HG03460 (cell line): ENCODE measurements at regions not wholly inside any gene's neighbourhood (a gene's known extent, or its start where the extent isn't known, plus 50 kb on each side); places are given as distances from the start of the nearest gene placed in this dataset.
"Not testable (repeated sequence)": the region's sequence is repeated elsewhere in the genome, so short reads cannot be mapped to it uniquely, and the experiment has no call there.

Source experiments
- ATAC-seq: cut with Tn5 transposase; IDR thresholded peaks from one replicate; pipeline ENCODE4 v1.9.1; 2021; ENCODE audit not compliant: unreplicated experiment

DNA sequence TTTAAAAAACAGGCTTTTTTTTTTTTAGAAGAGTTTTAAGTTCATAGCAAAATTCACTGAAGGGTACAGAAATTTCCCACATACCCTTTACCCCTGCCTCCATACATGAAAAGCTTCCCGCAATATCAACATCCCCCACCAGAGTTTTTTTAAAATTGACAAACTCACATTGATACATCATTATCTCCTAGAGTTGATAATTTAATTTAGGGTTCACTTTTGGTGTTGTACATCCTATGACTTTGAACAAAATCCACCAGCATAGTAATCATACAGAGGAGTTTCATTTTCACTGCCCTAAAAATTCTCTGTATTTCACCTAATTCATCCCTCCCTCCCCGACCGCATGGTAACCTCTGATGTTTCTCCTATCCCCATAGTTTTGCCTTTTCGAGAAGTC, 53.6 kb upstream of the KCNK2 start:
- no peak for ATAC-seq

DNA sequence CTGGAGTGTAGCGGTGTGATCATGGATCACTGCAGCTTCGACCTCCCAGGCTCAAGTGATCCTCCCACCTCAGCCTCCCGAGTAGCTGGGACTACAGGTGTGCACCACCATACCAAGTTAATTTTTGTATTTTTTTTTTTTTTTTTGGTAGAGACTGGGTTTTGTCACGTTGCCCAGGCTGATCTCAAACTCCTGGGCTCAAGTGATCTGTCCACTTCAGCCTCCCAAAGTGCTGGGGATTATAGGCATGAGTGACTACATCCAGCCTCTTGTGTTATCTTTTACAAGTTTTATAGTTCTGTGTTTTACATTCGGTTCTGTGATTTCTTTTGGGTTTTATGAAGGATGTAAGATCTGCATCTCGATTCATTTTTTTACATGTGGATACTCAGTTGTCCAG, 52.0 kb upstream of the KCNK2 start:
- ATAC-seq, result not testable (repeated sequence)

GRCh38 chr1:215031392-215031791, 51.1 kb upstream of the KCNK2 start:
- no peak for ATAC-seq
